ENCODE measurements at regions not wholly inside any gene's neighbourhood (a gene's known extent, or its start where the extent isn't known, plus 50 kb on each side); places are given as distances from the start of the nearest gene placed in this dataset.

DNA sequence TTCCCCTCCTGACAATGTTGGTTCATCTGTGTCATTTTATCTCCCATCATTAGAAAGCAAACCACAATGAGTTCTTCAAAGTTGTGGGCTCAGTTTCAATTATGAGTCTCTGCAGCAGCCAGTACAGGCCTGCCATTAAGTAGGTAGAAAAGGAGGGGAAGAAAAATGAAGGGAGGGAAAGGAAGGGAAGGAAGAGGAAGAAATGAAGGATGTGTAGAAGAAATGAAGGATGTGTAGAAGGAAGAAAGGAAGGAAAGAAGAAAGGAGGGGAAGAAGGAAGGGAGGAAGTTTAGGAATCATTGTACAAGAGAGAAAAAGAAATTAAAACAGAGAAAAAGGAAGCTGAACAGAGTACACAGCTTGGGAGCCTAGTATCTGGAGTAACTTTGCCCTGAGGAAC is 498.3 kb upstream of the DAB1 start:
- no peak for TF ChIP-seq POLR2A (IDR thresholded peaks at IDR 0.05)
- no peak for TF ChIP-seq CTCF (IDR thresholded peaks at IDR 0.05)
- intact Hi-C loops (cut with DNase I): no loop called here

GRCh38 chr1:57916041-57916440 is 492.2 kb upstream of the DAB1 start:
- Histone ChIP-seq H3K9me3 (no peaks in the 10 kb centered on the region), H3K36me3 (no peaks in the 10 kb centered on the region), H3K27me3 (no peaks in the 10 kb centered on the region), H3K27ac (no peak overlapping the region), H3K4me1 (no peaks in the 10 kb centered on the region), H3K4me3 (no peak overlapping the region)
- TF ChIP-seq POLR2A (IDR thresholded peaks at IDR 0.05): no peak
- no peak for TF ChIP-seq CTCF (IDR thresholded peaks at IDR 0.05)
- intact Hi-C loops (cut with DNase I): no loop called here
- DNase-seq (no peak), ATAC-seq (no peak)
- 72% methylated on average over 4 of the region's 6 CpGs for WGBS (ENCODE audit: insufficient coverage, low coverage, low lambda C conversion rate, missing lambda C conversion rate)

More for the DNA sequence above, 498.3 kb upstream of the DAB1 start:
- ATAC-seq (no peak), DNase-seq (no peak)
- H3K4me3 ChIP-seq: no peak overlapping the region
- no peak overlapping the region for H3K27ac ChIP-seq
- H3K4me1 ChIP-seq: no peaks in the 10 kb centered on the region
- H3K36me3 ChIP-seq: no peaks in the 10 kb centered on the region
- no peaks in the 10 kb centered on the region for H3K27me3 ChIP-seq
- H3K9me3 ChIP-seq: no peaks in the 10 kb centered on the region

GRCh38 chr1:57911427-57911826 is 487.6 kb upstream of the DAB1 start:
- intact Hi-C loops (cut with DNase I): no loop called here
- H3K27ac ChIP-seq: no peak overlapping the region
- ATAC-seq (no peak), DNase-seq (no peak)
- no peak overlapping the region for H3K4me3 ChIP-seq
- H3K27me3 ChIP-seq: no peaks in the 10 kb centered on the region
- no peak for TF ChIP-seq CTCF (IDR thresholded peaks at IDR 0.05)
- no peak for TF ChIP-seq POLR2A (IDR thresholded peaks at IDR 0.05)
- WGBS (ENCODE audit: insufficient coverage, low coverage, low lambda C conversion rate, missing lambda C conversion rate): 46% methylated on average over 3 of the region's 4 CpGs
- no peaks in the 10 kb centered on the region for H3K4me1 ChIP-seq
- no peaks in the 10 kb centered on the region for H3K36me3 ChIP-seq
- no peaks in the 10 kb centered on the region for H3K9me3 ChIP-seq

DNA sequence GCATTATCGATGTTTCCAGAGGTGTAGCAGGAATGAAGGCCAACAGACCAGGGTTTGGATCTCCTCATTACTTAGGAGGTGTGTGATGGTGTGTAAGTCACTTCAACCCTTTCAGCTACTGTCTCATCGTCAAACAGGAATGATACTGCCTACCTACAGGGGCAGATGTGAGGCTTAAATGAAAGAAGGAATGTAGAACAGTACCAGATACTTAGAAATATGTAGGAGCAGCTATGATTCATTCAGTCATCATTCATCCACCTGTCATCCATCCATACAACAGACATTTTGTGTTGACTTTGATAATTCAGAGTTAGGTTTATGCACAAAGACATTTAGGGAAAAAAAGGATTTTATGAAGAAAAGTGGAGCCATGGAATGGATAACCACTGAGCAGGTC is 486.9 kb upstream of the DAB1 start:
- no peak for ATAC-seq
- no peaks in the 10 kb centered on the region for H3K9me3 ChIP-seq
- intact Hi-C loops (cut with DNase I): no loop called here
- no peaks in the 10 kb centered on the region for H3K36me3 ChIP-seq
- H3K27me3 ChIP-seq: no peaks in the 10 kb centered on the region
- H3K27ac ChIP-seq: no peak overlapping the region
- H3K4me1 ChIP-seq: no peaks in the 10 kb centered on the region
- no peak for DNase-seq
- WGBS (ENCODE audit: insufficient coverage, low coverage, low lambda C conversion rate, missing lambda C conversion rate): 60% methylated on average over 2 of the region's 2 CpGs
- TF ChIP-seq POLR2A (IDR thresholded peaks at IDR 0.05) (no peak), CTCF (IDR thresholded peaks at IDR 0.05) (no peak)
- H3K4me3 ChIP-seq: no peak overlapping the region

DNA sequence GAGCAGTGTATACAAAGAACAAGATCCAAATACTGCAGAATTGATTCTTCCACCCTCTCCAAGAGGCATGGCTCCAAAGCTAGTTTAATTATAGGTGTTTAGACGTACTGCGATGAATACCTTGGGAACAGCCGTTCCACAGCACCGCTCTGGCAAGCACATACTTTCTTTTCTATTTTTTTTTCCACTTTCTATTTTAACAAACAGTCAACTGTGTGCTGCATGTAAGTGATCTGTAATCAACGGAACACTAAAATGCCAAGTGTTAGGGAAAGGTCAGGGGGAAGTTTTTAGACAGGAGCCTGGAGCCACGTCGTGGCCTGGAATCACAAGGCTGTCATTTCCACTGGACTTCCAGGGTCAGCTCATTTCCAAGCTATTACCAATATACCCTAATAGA is 486.4 kb upstream of the DAB1 start:
- Histone ChIP-seq H3K36me3 (no peaks in the 10 kb centered on the region), H3K27ac (no peak overlapping the region), H3K27me3 (no peaks in the 10 kb centered on the region), H3K4me3 (no peak overlapping the region), H3K4me1 (no peaks in the 10 kb centered on the region), H3K9me3 (no peaks in the 10 kb centered on the region)
- no peak for DNase-seq
- TF ChIP-seq CTCF (IDR thresholded peaks at IDR 0.05): no peak
- no peak for TF ChIP-seq POLR2A (IDR thresholded peaks at IDR 0.05)
- 81% methylated on average over 7 of the region's 7 CpGs for WGBS (ENCODE audit: insufficient coverage, low coverage, low lambda C conversion rate, missing lambda C conversion rate)
- intact Hi-C loops (cut with DNase I): no loop called here
- no peak for ATAC-seq
